ENCODE measurements at regions not wholly inside any gene's neighbourhood (a gene's known extent, or its start where the extent isn't known, plus 50 kb on each side); places are given as distances from the start of the nearest gene placed in this dataset.

DNA sequence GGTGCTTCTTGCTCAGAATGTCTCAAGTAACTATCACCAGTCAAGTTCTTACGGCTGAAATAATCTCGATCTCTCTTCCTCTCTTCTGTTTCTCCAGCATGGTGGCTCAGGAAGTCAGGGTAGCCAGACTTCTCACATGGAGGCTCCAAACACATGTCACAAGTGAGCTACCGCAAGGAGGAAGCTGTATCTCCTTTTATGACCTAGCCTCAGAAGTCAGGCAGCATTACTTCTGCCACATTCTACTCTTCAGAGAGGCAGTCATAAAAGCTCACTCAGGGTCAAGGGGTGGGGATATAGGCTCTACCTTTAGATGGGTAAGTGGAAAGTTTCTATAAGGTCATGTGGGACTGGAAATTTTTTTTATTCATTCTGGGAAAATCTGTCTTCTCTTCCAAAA is 86.6 kb upstream of the NEO1 start:
- no peak for TF ChIP-seq CTCF (IDR thresholded peaks at IDR 0.05; ENCODE audit: poor library complexity)
- TF ChIP-seq EZH2 (IDR thresholded peaks at IDR 0.05; ENCODE audit: borderline replicate concordance), result no peak

Measured in hepatocyte (in vitro differentiated cells).